NCI-H446 (cell line): ENCODE measurements at regions not wholly inside any gene's neighbourhood (a gene's known extent, or its start where the extent isn't known, plus 50 kb on each side); places are given as distances from the start of the nearest gene placed in this dataset.
"Not testable (repeated sequence)": the region's sequence is repeated elsewhere in the genome, so short reads cannot be mapped to it uniquely, and the experiment has no call there.

Experiments used
- DNase-seq, 2 experiments: peaks; one replicate each; lab custom pipeline; 2025; lab: John Stamatoyannopoulos, UW

GRCh38 chr17:27944546-27945332, 51.6 kb upstream of the LYRM9 start:
- no peak for DNase-seq

GRCh38 chr17:27945333-27945616, 52.1 kb upstream of the LYRM9 start:
- DNase-seq = no peak

GRCh38 chr17:27945953-27946352, 52.8 kb upstream of the LYRM9 start:
- no peak for DNase-seq

GRCh38 chr17:27946513-27946912, 53.3 kb upstream of the LYRM9 start:
- no peak for DNase-seq

GRCh38 chr17:27947005-27947406, 53.8 kb upstream of the LYRM9 start:
- DNase-seq = no peak

- DNase-seq = no peak
Measured at GRCh38 chr17:27949304-27949703, 56.1 kb upstream of the LYRM9 start.

GRCh38 chr17:27950225-27950624, 57.1 kb upstream of the LYRM9 start:
- DNase-seq = not testable (repeated sequence)

- no peak for DNase-seq
Measured at GRCh38 chr17:27950995-27951394, 57.8 kb upstream of the LYRM9 start.

GRCh38 chr17:27951872-27952271, 58.7 kb upstream of the LYRM9 start:
- no peak for DNase-seq

GRCh38 chr17:27952366-27952765, 59.2 kb upstream of the LYRM9 start:
- no peak for DNase-seq

- DNase-seq = no peak
Measured at GRCh38 chr17:27954548-27955495, 61.7 kb upstream of the LYRM9 start.

- DNase-seq = no peak
Measured at GRCh38 chr17:27956601-27957445, 63.7 kb upstream of the LYRM9 start.

GRCh38 chr17:27957446-27957793, 64.3 kb upstream of the LYRM9 start:
- not testable (repeated sequence) for DNase-seq

- no peak for DNase-seq
Measured at GRCh38 chr17:27958708-27959381, 65.7 kb upstream of the LYRM9 start.

GRCh38 chr17:27959382-27959709, 66.2 kb upstream of the LYRM9 start:
- no peak for DNase-seq

GRCh38 chr17:27960183-27960849, 67.2 kb upstream of the LYRM9 start:
- DNase-seq = no peak

GRCh38 chr17:27962581-27962980, 69.4 kb upstream of the LYRM9 start:
- not testable (repeated sequence) for DNase-seq

GRCh38 chr17:27965224-27965623, 72.1 kb upstream of the LYRM9 start:
- DNase-seq = no peak

- DNase-seq = no peak
Measured at GRCh38 chr17:27968206-27968732, 74.2 kb upstream of the NLK start.

- no peak for DNase-seq
Measured at GRCh38 chr17:27970587-27970986, 71.9 kb upstream of the NLK start.
